LNCAP (cell line): ENCODE measurements at regions not wholly inside any gene's neighbourhood (a gene's known extent, or its start where the extent isn't known, plus 50 kb on each side); places are given as distances from the start of the nearest gene placed in this dataset.

Source experiments
- TF ChIP-seq, protein P1 (sequence below): fragments of 450-650 bp; IDR thresholded peaks from 2 replicates; pipeline ENCODE4 v1.5.1; 2017; ENCODE audit warnings: mild to moderate bottlenecking

DNA sequence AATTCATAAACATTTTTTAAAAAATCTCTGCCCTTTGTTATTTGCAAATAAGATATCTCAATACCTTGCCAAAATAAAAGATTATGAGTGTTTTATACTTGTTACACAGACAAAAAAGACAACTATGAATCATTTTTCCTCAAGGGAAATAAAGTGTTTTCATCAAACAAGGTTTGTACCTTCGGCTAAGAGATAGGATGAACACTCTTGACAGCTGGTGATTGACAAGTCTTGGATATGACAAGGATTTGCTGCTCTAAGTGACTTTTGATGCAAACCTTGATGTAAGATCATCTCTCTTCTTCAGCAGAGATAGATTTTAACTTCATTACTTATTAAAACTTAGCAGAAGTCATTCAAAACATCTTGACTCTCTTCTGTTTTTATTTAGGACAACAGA lies 514.3 kb upstream of the IRAK1BP1 start:
- TF ChIP-seq, protein P1, sequence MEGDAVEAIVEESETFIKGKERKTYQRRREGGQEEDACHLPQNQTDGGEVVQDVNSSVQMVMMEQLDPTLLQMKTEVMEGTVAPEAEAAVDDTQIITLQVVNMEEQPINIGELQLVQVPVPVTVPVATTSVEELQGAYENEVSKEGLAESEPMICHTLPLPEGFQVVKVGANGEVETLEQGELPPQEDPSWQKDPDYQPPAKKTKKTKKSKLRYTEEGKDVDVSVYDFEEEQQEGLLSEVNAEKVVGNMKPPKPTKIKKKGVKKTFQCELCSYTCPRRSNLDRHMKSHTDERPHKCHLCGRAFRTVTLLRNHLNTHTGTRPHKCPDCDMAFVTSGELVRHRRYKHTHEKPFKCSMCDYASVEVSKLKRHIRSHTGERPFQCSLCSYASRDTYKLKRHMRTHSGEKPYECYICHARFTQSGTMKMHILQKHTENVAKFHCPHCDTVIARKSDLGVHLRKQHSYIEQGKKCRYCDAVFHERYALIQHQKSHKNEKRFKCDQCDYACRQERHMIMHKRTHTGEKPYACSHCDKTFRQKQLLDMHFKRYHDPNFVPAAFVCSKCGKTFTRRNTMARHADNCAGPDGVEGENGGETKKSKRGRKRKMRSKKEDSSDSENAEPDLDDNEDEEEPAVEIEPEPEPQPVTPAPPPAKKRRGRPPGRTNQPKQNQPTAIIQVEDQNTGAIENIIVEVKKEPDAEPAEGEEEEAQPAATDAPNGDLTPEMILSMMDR: no peak

DNA sequence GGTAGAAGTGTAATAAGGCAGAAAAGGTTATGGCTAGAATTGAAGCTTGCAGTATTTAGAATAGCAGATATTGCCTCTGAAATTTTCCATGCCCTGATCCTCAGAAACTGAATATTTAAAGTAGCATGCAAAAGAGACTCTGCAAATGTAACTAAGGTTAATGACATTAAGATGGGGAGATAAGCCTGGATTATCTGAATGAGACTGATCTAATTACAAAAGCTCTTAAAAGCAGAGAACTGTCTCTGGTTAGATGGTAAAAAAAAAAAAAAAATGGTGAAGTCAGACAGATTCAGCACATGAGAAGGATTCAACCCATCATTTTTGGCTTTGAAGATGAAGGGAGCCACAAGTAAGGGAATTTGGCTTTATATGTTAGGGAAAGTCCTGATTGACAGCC lies 503.7 kb upstream of the IRAK1BP1 start:
- TF ChIP-seq, protein P1: no peak

DNA sequence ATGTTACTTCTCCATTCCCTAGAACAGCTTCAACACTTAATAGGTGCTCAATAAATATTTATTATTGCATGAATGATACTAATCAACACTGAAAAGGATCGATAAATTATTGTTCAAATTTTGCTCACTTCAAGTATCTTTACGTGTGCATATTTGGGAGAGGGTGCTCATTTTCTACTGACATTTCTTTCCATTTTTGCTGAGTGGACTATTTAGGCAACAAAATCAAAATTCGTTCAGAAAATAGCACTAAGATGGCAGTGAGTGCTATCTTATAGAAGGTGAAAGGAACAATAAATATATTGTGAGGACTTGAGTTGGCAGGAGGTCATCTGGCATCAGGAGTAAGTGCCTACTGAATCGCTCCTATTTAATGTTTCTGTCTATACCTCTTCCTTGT lies 501.9 kb upstream of the IRAK1BP1 start:
- TF ChIP-seq, protein P1: no peak

DNA sequence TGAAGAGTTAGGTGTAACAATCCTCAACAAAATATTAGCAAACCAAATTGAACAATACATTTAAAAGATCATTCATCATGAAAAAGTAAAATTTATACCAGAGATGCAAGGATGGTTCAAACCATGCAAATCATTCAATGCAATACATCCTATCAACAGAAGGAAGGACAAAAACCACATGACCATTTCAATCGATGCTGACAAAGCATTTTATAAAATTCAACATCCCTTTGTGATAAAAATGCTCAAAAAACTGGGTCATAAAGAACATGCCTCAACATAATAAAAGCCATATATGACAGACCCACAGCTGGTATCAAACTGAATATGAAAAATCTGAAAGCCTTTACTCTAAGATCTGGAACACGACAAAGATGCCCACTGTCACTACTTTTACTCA lies 490.3 kb upstream of the IRAK1BP1 start:
- TF ChIP-seq, protein P1: no peak

DNA sequence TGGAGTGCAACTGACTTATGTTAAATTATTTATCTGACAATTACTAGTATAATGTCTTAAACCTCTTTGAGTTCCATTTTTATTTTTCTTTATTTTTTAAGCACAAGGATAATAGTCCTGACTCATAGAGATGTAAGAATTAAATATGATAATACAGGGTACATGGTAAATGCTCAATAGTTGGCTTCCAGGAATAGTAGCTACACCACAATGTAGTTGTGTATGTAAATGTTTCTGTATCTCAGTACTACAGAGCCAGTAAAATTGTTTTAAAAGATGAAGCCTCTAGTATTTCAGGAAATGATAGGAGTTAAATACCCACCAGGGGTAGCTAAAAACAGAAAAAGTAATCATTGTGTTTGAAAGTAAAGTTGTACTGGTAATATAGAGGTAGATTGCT lies 487.4 kb upstream of the IRAK1BP1 start:
- TF ChIP-seq, protein P1: no peak

DNA sequence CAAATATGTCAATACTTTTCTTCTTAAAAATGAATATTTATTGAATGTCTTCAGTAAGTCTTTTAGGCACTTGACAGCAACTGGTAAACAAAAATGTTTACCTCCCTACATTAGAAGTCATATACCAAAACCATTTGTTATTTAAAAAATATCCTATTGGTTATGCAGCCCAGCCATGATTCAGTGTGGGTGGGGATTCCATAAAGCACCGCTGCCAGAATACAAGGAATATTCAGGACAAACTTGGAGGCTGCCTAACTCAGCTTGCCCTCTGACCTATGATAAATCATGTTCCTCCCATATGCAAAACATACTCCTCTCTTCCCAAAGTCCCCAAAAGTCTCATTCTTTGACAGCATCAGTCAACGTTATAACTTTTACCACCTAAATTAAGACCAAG lies 486.8 kb upstream of the IRAK1BP1 start:
- TF ChIP-seq, protein P1: no peak

DNA sequence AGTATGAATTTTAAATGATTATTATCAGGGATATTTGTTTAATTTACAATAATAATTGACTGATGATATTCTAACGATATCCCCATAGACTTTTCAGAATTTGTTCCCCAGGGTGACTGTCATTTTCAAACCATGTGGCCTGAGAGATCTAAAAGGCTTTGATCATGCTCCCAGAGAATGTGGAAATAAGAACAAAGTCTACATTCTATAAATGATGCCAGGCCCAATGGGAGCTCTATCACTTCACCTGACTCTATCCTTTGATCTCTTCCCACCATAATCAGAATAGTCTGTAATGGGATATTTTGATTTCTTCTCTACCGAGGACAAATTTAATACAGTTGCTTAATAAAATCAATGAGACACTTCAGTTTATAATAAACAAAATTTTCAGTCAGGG lies 483.4 kb upstream of the IRAK1BP1 start:
- TF ChIP-seq, protein P1: no peak

DNA sequence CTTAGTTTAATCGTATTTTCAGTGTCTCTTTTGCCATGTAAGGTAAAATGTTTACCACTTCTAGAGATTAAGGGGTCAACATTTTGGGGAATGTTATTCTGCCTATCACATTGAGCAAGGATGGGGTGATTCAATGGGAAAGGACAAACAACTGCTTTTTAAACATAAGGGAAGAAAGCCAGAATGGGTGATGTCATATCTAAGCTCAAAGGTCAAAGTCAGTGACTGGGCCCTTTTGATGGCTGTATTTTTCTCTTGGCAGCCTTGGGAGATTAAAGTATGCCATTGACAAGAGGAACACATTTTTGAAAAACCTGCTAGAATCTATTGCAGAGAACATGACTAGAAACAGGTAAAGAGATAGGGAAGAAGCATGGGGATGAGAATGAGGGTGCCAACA lies 477.3 kb upstream of the IRAK1BP1 start:
- TF ChIP-seq, protein P1: no peak
